Skeletal muscle satellite cell (primary cell): ENCODE measurements at regions not wholly inside any gene's neighbourhood (a gene's known extent, or its start where the extent isn't known, plus 50 kb on each side); places are given as distances from the start of the nearest gene placed in this dataset.
"Not testable (repeated sequence)": the region's sequence is repeated elsewhere in the genome, so short reads cannot be mapped to it uniquely, and the experiment has no call there.

Experiments
- H3K27me3 ChIP-seq: 2 replicates; pipeline ENCODE4 v1.7.0; 2013; ENCODE audit warnings: low read length; ENCODE audit not compliant: control insufficient read depth, insufficient read depth
- H3K36me3 ChIP-seq: 2 replicates; pipeline ENCODE4 v1.7.0; 2013; ENCODE audit warnings: mild to moderate bottlenecking, control low read depth, low read length; ENCODE audit not compliant: insufficient read depth
- H3K4me1 ChIP-seq: 2 replicates; pipeline ENCODE4 v1.7.0; 2013; ENCODE audit warnings: low read length; ENCODE audit not compliant: control insufficient read depth, insufficient read depth
- H3K4me2 ChIP-seq: 2 replicates; pipeline ENCODE4 v1.7.0; 2013; ENCODE audit warnings: mild to moderate bottlenecking, low read length
- H3K4me3 ChIP-seq: 2 replicates; pipeline ENCODE4 v1.7.0; 2013; ENCODE audit warnings: low read length
- H3K9ac ChIP-seq: 2 replicates; pipeline ENCODE4 v1.7.0; 2013; ENCODE audit warnings: mild to moderate bottlenecking, low read depth, low read length, moderate library complexity
- H3K9me3 ChIP-seq: replicated peaks from 2 replicates; pipeline ENCODE4 v1.7.0; 2013; ENCODE audit warnings: mild to moderate bottlenecking, control low read depth, low read length

GRCh38 chr15:20473465-20473864 lies 68.1 kb downstream of the GOLGA6L6 start:
- H3K36me3 ChIP-seq, H3K27me3 ChIP-seq: not testable (repeated sequence)

GRCh38 chr15:20472983-20473382 lies 68.6 kb downstream of the GOLGA6L6 start:
- H3K9me3 ChIP-seq, H3K4me2 ChIP-seq, H3K4me1 ChIP-seq, H3K36me3 ChIP-seq, H3K27me3 ChIP-seq, H3K4me3 ChIP-seq, H3K9ac ChIP-seq: not testable (repeated sequence)

More at GRCh38 chr15:20473465-20473864, 68.1 kb downstream of the GOLGA6L6 start:
- not testable (repeated sequence) for H3K9ac ChIP-seq, H3K9me3 ChIP-seq, H3K4me1 ChIP-seq, H3K4me3 ChIP-seq, H3K4me2 ChIP-seq

GRCh38 chr15:20470810-20471209 lies 70.8 kb downstream of the GOLGA6L6 start:
- not testable (repeated sequence) for H3K4me1 ChIP-seq, H3K27me3 ChIP-seq, H3K9me3 ChIP-seq, H3K36me3 ChIP-seq, H3K9ac ChIP-seq, H3K4me3 ChIP-seq, H3K4me2 ChIP-seq

- H3K4me3 ChIP-seq, H3K9me3 ChIP-seq, H3K27me3 ChIP-seq, H3K4me2 ChIP-seq, H3K9ac ChIP-seq, H3K36me3 ChIP-seq, H3K4me1 ChIP-seq: not testable (repeated sequence)
Measured at GRCh38 chr15:20441138-20441537, 100.5 kb downstream of the GOLGA6L6 start.

- H3K4me1 ChIP-seq, H3K9me3 ChIP-seq, H3K36me3 ChIP-seq, H3K4me2 ChIP-seq, H3K9ac ChIP-seq, H3K27me3 ChIP-seq, H3K4me3 ChIP-seq: not testable (repeated sequence)
Measured at GRCh38 chr15:20440390-20440789, 101.2 kb downstream of the GOLGA6L6 start.

GRCh38 chr15:20439111-20439510 lies 102.5 kb downstream of the GOLGA6L6 start:
- not testable (repeated sequence) for H3K9ac ChIP-seq, H3K4me2 ChIP-seq, H3K27me3 ChIP-seq, H3K9me3 ChIP-seq, H3K36me3 ChIP-seq, H3K4me1 ChIP-seq, H3K4me3 ChIP-seq

GRCh38 chr15:20438255-20438654 lies 103.3 kb downstream of the GOLGA6L6 start:
- not testable (repeated sequence) for H3K9me3 ChIP-seq, H3K4me1 ChIP-seq, H3K4me2 ChIP-seq, H3K9ac ChIP-seq, H3K27me3 ChIP-seq, H3K36me3 ChIP-seq, H3K4me3 ChIP-seq

- not testable (repeated sequence) for H3K9ac ChIP-seq, H3K27me3 ChIP-seq, H3K4me3 ChIP-seq, H3K9me3 ChIP-seq, H3K4me2 ChIP-seq, H3K36me3 ChIP-seq, H3K4me1 ChIP-seq
Measured at GRCh38 chr15:20433468-20433867, 108.1 kb downstream of the GOLGA6L6 start.

- H3K27me3 ChIP-seq, H3K9ac ChIP-seq, H3K9me3 ChIP-seq, H3K4me1 ChIP-seq, H3K36me3 ChIP-seq, H3K4me3 ChIP-seq, H3K4me2 ChIP-seq: not testable (repeated sequence)
Measured at GRCh38 chr15:20430495-20430894, 111.1 kb downstream of the GOLGA6L6 start.

- H3K9ac ChIP-seq, result not testable (repeated sequence)
Measured at GRCh38 chr15:20420710-20421109, 120.9 kb downstream of the GOLGA6L6 start.

GRCh38 chr15:20416618-20417017 lies 125.0 kb downstream of the GOLGA6L6 start:
- not testable (repeated sequence) for H3K4me2 ChIP-seq, H3K9ac ChIP-seq, H3K4me1 ChIP-seq, H3K4me3 ChIP-seq, H3K27me3 ChIP-seq, H3K36me3 ChIP-seq, H3K9me3 ChIP-seq

More at GRCh38 chr15:20420710-20421109, 120.9 kb downstream of the GOLGA6L6 start:
- not testable (repeated sequence) for H3K27me3 ChIP-seq, H3K4me2 ChIP-seq, H3K36me3 ChIP-seq, H3K4me1 ChIP-seq, H3K4me3 ChIP-seq, H3K9me3 ChIP-seq

- H3K9ac ChIP-seq, H3K4me2 ChIP-seq, H3K36me3 ChIP-seq, H3K27me3 ChIP-seq, H3K4me3 ChIP-seq, H3K4me1 ChIP-seq: not testable (repeated sequence)
- H3K9me3 ChIP-seq, result peaks cover 14% of the 10 kb centered on the region
Measured at GRCh38 chr15:20409667-20410198, 131.9 kb downstream of the GOLGA6L6 start.
